Skin epidermis (tissue), 12 donors: ENCODE measurements at regions not wholly inside any gene's neighbourhood (a gene's known extent, or its start where the extent isn't known, plus 50 kb on each side); places are given as distances from the start of the nearest gene placed in this dataset.

Experiments
- H3K27ac ChIP-seq, 21 experiments: fragments of 200-600 bp; sonication (generic) in 11 of 21; one replicate each; pipeline ENCODE4 v1.5.0; 2020; ENCODE audit warnings: mild to moderate bottlenecking in 3 of 21, inconsistent platforms in 2 of 21, moderate library complexity in 2 of 21
- H3K4me3 ChIP-seq, 7 experiments: fragments of 200-600 bp; sonication (generic) in 2 of 7; one replicate each; pipeline ENCODE4 v1.5.0; 2020; ENCODE audit warnings: inconsistent platforms in 2 of 7, mild to moderate bottlenecking in 2 of 7, moderate library complexity in 1 of 7

DNA sequence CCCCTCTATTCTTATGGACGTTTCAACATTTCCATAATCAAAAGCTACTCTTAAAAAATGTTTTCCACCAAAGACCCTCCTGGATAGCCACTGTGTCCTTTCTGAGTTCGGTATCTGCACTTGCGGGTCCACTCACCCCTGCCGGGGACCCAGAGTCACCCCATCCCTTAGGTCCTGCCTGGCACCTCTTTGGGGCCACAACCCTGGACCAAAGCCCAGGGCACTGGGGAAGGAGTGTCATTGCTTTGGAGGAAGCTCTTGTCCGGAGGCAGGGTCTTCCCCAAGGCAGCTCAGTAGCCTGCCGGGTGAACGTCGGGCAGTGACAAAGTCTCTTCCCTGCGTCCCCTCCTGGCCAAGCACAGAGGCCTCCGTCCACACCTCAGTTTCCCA, 129.6 kb downstream of the RFLNA start:
- Histone ChIP-seq H3K4me3 (no peak overlapping the region), H3K27ac (peak overlapping the region in 5 of 21 experiments; percentile 3 to 91 (median 24))

DNA sequence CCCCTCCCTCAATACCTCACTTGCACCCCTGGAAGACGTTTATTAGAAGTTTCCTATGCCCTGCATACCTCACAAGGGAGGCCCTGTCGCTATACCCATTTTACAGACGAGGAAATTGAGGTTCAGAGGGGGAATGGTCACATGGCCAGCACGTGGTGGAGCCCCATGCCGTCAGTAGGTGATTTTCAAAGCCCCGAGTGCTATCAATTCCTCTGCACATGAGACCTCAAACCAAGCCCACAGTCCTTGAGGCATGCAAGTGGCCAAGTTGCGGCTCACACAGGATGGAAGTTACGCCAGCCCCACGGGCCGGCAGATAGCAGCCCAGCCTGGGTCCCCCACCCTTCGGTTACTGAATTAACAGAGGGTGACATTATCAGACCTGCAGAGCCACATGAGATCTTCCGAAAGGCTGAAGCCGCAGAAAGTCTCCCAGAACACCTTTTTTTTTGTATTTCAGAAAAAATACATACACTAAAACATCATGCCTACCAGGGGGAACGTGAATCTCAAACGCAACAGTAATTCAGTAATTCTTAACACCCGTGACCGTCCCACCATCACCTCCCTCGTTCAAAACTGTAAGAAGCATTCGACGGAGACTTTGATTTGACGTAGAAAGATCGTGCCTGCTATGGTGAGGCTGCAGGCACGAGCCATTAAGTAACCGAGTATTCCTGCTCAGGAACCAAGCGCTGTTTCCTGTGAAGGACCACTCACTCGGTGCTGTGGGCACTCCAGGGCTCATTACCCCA, 129.0 kb downstream of the RFLNA start:
- peak overlapping the region in 20 of 21 experiments; percentile 36 to 96 (median 84) for H3K27ac ChIP-seq
- H3K4me3 ChIP-seq: no peak overlapping the region

DNA sequence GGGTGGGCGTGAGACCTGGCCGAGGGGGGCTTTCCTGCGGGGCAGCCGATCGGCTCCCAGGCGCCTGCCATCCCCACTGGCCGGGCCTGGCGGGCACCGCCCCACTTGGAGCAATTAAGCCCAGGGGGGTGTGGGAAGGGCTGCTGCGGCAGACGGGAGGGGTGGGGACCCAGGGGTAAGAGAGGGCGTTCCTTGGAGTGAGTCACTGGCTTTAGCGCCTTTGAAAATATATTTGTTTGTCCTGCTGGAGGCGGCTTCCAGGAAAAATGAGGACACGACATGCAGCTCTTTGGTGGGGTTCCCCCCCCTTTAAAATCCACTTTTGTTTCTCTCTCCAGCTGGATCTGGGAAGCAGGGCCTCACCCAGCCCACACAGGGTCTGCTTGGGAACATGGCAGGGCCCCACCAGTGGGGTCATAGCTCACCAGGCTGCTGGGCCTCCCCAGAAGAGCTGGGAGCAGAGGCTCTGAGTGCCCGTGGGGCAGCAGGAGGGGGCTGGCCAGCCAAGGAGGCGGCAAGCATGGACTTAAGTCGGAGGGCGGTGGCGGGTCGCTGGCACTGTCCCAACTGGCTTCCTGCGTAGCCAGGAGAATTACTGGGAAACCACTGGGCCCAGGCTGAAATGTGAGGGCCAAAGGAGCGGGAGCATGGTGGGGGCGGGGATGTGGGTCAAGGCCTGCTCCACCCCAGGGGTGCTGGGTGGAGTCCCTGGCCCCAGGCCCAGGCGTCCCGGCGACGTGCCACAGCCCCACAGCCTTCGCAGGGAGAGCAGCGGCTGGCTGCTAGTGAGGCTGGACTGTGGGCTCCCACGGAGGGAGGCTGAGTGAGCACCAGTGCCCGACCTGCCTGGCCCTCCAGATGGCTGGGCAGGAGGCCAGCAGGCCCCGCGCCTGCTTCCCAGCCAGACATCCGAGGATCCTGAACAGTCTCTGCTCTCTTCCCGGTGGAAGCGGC, 128.0 kb downstream of the RFLNA start:
- Histone ChIP-seq H3K4me3 (no peak overlapping the region), H3K27ac (peak overlapping the region in 20 of 21 experiments; percentile 36 to 96 (median 84))

DNA sequence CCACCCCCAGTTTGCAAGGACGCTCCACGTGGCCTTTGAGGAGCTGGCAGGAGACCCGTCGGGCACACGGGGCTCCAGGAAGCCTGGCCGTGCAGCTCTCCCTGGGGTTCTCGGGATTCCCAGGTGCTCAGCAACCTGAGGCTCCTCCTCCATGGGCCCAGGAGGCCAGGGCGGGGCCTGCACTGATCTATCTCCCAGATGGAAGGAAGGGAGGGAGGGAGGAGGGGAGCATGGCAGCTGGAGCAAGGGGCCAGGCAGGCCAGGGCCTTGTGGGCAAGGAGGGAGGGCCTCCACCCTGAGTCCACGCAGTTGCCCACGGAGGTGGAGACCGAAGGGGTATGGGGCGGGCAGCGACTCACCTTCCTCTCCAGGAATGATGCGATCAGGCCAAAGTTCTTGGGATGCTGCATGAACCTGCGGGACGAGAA, 127.3 kb downstream of the RFLNA start:
- Histone ChIP-seq H3K27ac (peak overlapping the region in 19 of 21 experiments; percentile 39 to 96 (median 84)), H3K4me3 (no peak overlapping the region)

DNA sequence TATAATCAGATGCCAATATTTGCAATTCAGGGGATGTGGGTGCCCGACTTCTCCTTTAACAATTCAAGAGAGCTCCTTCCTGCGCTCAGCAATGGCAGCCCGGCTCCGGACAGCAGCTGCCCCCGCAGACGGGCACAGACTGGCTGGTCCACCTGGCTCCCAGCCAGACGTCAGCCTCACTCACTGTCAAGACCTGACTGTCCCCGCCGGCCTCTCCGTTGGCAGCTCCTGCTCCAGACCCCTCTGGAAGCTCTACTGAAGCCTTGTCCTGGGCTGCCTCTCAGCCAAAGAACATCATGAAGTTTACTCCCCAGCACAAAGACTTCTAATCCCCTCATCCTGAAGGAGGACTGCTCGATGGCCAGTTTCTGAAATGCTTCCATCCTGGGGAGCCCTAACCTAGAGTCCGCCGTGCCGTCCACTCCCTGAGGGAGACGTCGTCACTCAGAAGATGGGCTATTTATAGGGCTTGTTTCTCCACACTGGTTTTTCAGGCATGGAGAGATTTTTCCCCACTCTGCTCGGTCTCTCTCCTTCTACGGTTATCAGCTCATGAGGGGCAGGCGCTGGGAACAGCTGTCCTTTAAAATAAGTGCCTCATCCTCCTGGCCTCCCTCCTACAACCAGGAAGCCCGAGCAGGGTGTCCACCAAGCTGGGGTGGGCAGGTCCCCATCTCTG, 126.2 kb downstream of the RFLNA start:
- Histone ChIP-seq H3K27ac (peak overlapping the region in 9 of 21 experiments; percentile 67 to 96 (median 84)), H3K4me3 (no peak overlapping the region)

- H3K4me3 ChIP-seq: no peak overlapping the region
- H3K27ac ChIP-seq: peak overlapping the region in 8 of 21 experiments; percentile 16 to 96 (median 84)
Measured at GRCh38 chr12:124420041-124420995, 125.4 kb downstream of the RFLNA start.

GRCh38 chr12:124419292-124420040, 124.6 kb downstream of the RFLNA start:
- Histone ChIP-seq H3K4me3 (no peak overlapping the region), H3K27ac (no peak overlapping the region)

GRCh38 chr12:124418791-124419190, 123.9 kb downstream of the RFLNA start:
- peak overlapping the region in 1 of 21 experiments; percentile 21 for H3K27ac ChIP-seq
- no peak overlapping the region for H3K4me3 ChIP-seq

DNA sequence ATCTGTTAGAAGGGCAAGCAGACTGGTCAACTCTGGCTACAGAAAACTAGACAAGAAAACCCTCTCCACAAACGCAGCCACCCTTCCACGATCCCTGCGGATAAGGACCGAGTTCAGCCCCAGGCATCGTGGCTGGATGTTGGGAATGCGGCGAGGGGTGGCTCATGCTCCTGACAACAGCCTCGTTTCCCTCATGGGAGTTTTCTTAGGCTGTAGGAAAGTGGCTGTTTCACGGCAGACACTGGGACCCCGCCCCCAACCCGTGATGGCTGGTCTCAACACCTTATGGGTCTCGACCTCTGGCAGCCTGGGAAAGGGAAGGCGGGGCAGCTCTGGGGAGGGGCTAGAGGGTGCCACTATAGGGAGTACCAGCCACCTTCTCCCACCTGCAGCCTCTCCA, 123.3 kb downstream of the RFLNA start:
- Histone ChIP-seq H3K4me3 (no peak overlapping the region), H3K27ac (no peak overlapping the region)

DNA sequence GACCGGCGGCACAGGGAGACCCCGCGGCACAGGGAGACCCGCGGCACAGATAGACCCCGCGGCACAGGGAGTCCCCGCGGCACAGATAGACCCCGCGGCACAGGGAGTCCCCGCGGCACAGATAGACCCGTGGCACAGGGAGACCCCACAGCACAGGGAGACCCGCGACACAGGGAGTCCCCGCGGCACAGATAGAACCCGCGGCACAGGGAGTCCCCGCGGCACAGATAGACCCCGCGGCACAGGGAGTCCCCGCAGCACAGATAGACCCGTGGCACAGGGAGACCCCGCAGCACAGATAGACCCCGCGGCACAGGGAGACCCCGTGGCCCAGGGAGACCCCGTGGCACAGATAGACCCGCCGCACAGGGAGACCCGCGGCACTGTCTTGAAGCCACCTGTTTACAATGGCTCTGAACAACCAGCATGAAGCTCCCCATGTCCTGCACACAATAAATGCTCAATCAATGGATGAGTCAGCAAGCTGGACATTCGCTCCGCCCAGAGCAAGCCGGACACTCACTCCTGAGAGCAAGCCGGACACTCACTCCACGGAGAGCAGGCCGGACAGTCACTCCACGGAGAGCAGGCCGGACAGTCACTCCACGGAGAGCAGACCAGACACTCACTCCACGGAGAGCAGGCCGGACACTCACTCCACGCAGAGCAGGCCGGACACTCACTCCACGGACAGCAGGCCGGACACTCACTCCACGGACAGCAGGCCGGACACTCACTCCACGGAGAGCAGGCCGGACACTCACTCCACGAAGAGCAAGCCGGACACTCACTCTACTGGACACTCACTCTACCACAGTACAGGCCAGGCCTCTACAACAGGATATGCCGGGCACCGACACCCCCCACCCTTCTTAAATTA, 121.9 kb downstream of the RFLNA start:
- H3K27ac ChIP-seq: no peak overlapping the region
- no peak overlapping the region for H3K4me3 ChIP-seq

DNA sequence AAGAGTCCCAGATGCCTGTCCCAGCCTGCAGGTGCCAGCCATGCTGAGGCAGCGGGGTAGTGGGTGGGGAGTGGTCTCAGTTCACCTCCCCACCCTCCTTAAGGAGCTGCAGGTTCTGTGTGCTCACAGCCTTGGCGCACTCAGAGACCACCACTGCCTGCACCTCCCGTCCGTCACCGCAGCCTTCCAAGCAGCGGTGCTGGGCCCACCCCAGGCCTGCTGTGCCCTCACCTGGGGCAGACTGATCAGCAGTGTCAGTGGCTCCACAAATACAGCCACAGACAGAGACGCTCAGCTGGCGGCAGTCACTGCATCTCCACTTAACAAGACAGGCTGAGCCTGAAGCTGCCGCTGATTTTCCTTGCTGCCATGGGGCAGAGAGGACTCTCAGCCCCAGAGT, 120.2 kb downstream of the RFLNA start:
- H3K4me3 ChIP-seq: no peak overlapping the region
- peak overlapping the region in 2 of 21 experiments; percentile 22 to 29 for H3K27ac ChIP-seq

- Histone ChIP-seq H3K4me3 (no peak overlapping the region), H3K27ac (peak overlapping the region in 4 of 21 experiments; percentile 12 to 76 (median 44))
Measured at GRCh38 chr12:124413915-124414314, 119.0 kb downstream of the RFLNA start.

DNA sequence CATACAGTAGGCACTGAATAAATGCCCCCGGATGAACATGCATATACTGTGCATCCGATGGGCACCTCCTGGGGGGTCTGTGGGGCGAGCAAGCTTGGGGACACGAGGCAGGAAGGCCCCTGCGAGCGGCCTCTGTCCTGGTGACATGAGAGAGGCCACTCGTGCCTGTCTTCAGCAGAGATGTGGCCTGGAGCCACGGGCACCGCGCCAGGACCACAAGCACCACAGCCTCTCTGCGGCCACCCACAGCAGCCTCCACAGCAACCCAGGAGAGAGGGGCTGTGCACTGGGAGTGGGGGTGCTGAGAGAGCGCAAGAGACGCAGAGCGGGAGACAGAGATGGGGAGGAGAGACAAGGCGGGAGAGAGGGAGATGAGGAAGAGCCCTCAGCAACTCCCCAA, 118.5 kb downstream of the RFLNA start:
- H3K4me3 ChIP-seq: no peak overlapping the region
- peak overlapping the region in 5 of 21 experiments; percentile 27 to 76 (median 67) for H3K27ac ChIP-seq

GRCh38 chr12:124412646-124413015, 117.7 kb downstream of the RFLNA start:
- no peak overlapping the region for H3K4me3 ChIP-seq
- peak overlapping the region in 10 of 21 experiments; percentile 5 to 76 (median 40) for H3K27ac ChIP-seq

DNA sequence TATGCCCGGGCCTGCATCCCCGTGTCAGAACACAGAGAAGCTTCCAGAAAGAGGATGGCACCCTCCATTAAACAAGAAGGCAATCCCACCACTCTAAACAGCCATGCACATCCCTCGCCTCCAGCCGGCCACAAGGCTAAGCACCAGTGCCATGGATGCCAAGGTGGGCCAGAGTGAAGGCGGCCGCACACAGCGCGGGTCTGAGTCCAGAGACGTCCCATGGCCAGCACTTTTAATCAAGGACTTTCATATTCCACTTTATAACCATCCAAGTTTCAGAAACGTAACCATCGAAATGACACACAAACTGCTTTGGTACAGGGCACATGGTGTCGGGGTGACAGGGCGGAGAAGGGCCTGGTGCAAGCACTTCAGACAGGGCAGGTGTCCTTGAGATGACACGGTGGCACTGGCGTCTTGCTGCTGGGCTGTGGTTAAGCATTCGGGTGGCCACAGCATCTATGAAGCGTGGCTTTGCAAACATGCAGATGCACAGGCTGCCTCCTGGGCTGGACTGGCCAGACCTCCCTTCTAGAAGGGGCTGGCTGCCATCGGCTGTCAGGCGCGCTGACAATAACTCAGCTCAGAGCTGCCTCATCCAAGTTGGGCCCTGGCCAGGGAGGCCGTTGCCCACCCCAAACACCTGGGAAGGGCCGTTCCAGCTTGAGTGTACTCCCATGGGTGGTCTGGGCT, 117.2 kb downstream of the RFLNA start:
- H3K27ac ChIP-seq: peak overlapping the region in 12 of 21 experiments; percentile 1 to 76 (median 36)
- no peak overlapping the region for H3K4me3 ChIP-seq

GRCh38 chr12:124411281-124411878, 116.5 kb downstream of the RFLNA start:
- Histone ChIP-seq H3K4me3 (no peak overlapping the region), H3K27ac (peak overlapping the region in 13 of 21 experiments; percentile 14 to 76 (median 61))
